ENCODE measurements at regions not wholly inside any gene's neighbourhood (a gene's known extent, or its start where the extent isn't known, plus 50 kb on each side); places are given as distances from the start of the nearest gene placed in this dataset.

DNA sequence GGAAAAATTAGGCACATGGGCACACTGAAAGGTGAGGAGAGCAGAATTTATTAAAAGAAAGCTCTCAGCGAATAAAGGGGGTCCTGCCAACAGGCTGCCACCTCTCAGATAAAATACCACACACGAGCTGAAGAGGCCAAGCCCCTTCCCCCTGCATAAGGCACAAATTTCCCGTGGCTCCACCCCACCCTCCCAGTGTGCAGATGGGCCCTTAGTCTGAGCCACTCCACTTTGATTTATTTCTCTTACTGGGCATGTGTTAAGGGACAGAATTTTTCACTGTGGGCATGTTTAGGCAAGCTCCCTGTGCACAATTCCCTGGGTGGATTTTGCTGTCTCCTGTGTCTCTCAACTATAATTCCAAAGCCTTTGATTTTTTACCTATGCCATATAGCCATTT is 409.8 kb downstream of the TBL1XR1 start:
- no peak overlapping the region for H3K9ac ChIP-seq (ENCODE audit: control insufficient read depth, extremely low read depth, insufficient read depth, low read length)

DNA sequence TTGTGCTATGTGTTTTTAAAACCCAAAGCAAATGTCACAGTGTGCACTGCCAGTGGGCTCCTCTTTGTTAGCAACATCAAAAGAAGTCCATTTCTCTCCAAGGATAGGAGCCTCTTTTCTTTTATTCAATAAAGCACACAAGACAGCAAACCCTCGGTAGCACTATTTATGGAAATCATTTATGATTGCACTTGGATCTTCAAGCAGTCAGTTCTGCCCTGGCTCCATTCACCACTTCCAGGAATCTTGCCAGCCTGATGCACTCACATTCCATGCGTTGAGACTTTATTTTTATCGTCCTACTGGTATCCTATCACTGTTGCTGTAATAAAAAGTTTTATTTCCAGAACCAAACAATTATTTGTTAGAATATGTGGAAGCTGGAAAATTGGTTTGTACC is 412.1 kb downstream of the TBL1XR1 start:
- no peaks in the 10 kb centered on the region for H3K27me3 ChIP-seq (ENCODE audit: control insufficient read depth, extremely low read depth, insufficient read depth, low read length)
- FAIRE-seq (no peak), DNase-seq (ENCODE audit: low read depth, low spot score) (no peak)
- no peak overlapping the region for H2AFZ ChIP-seq (ENCODE audit: control insufficient read depth, low read length)
- no peak for TF ChIP-seq EZH2 (IDR thresholded peaks at IDR 0.05; ENCODE audit: low read length)
- no peak for TF ChIP-seq CTCF (optimal IDR thresholded peaks at IDR 0.05 in 1 of 3, IDR thresholded peaks at IDR 0.05 in 1 of 3, conservative IDR thresholded peaks at IDR 0.05 in 1 of 3; ENCODE audit: extremely low read depth in 1 of 3, insufficient read depth in 2 of 3, low read length in 3 of 3)
- H3K27ac ChIP-seq (ENCODE audit: control insufficient read depth, insufficient read depth, low read length), result no peak overlapping the region
- no peaks in the 10 kb centered on the region for H3K36me3 ChIP-seq (ENCODE audit: control insufficient read depth in 2 of 2, extremely low read depth in 1 of 2, insufficient read depth in 2 of 2, low read length in 2 of 2)
- no peaks in the 10 kb centered on the region for H3K79me2 ChIP-seq (ENCODE audit: control insufficient read depth, insufficient read depth, low read length)
- H4K20me1 ChIP-seq (ENCODE audit: control insufficient read depth, extremely low read depth, insufficient read depth, low read length), result no peaks in the 10 kb centered on the region
- dilution Hi-C loops (cut with MboI; ENCODE audit: extremely low pct_ligation_motif_present, low sequenced_read_pairs), result no loop called here
- no peaks in the 10 kb centered on the region for H3K4me1 ChIP-seq (ENCODE audit: control insufficient read depth, extremely low read depth, insufficient read depth, low read length)
- H3K9me1 ChIP-seq (ENCODE audit: control insufficient read depth, extremely low read depth, insufficient read depth, low read length), result no peaks in the 10 kb centered on the region
- H3K9me3 ChIP-seq (ENCODE audit: control insufficient read depth, low read depth, low read length), result no peaks in the 10 kb centered on the region
- no peak overlapping the region for H3K4me3 ChIP-seq (ENCODE audit: control insufficient read depth in 2 of 3, extremely low read depth in 1 of 3, insufficient read depth in 2 of 3, low read depth in 1 of 3, low read length in 3 of 3)
- no peak overlapping the region for H3K4me2 ChIP-seq (ENCODE audit: control insufficient read depth, extremely low read depth, insufficient read depth, low read depth, low read length)
- H3K9ac ChIP-seq (ENCODE audit: control insufficient read depth, extremely low read depth, insufficient read depth, low read length), result no peak overlapping the region

More for the DNA sequence above, 409.8 kb downstream of the TBL1XR1 start:
- no peaks in the 10 kb centered on the region for H3K79me2 ChIP-seq (ENCODE audit: control insufficient read depth, insufficient read depth, low read length)
- no peak for TF ChIP-seq EZH2 (IDR thresholded peaks at IDR 0.05; ENCODE audit: low read length)
- TF ChIP-seq CTCF (optimal IDR thresholded peaks at IDR 0.05 in 1 of 3, IDR thresholded peaks at IDR 0.05 in 1 of 3, conservative IDR thresholded peaks at IDR 0.05 in 1 of 3; ENCODE audit: extremely low read depth in 1 of 3, insufficient read depth in 2 of 3, low read length in 3 of 3), result no peak
- DNase-seq (ENCODE audit: low read depth, low spot score) (no peak), FAIRE-seq (no peak)
- dilution Hi-C loops (cut with MboI; ENCODE audit: extremely low pct_ligation_motif_present, low sequenced_read_pairs), result no loop called here
- H3K27ac ChIP-seq (ENCODE audit: control insufficient read depth, insufficient read depth, low read length), result no peak overlapping the region
- H3K36me3 ChIP-seq (ENCODE audit: control insufficient read depth in 2 of 2, extremely low read depth in 1 of 2, insufficient read depth in 2 of 2, low read length in 2 of 2), result no peaks in the 10 kb centered on the region
- no peaks in the 10 kb centered on the region for H3K27me3 ChIP-seq (ENCODE audit: control insufficient read depth, extremely low read depth, insufficient read depth, low read length)
- no peak overlapping the region for H2AFZ ChIP-seq (ENCODE audit: control insufficient read depth, low read length)
- H3K9me3 ChIP-seq (ENCODE audit: control insufficient read depth, low read depth, low read length), result no peaks in the 10 kb centered on the region
- no peak overlapping the region for H3K4me2 ChIP-seq (ENCODE audit: control insufficient read depth, extremely low read depth, insufficient read depth, low read depth, low read length)
- H3K9me1 ChIP-seq (ENCODE audit: control insufficient read depth, extremely low read depth, insufficient read depth, low read length), result no peaks in the 10 kb centered on the region
- H3K4me1 ChIP-seq (ENCODE audit: control insufficient read depth, extremely low read depth, insufficient read depth, low read length), result no peaks in the 10 kb centered on the region
- H3K4me3 ChIP-seq (ENCODE audit: control insufficient read depth in 2 of 3, extremely low read depth in 1 of 3, insufficient read depth in 2 of 3, low read depth in 1 of 3, low read length in 3 of 3), result no peak overlapping the region
- H4K20me1 ChIP-seq (ENCODE audit: control insufficient read depth, extremely low read depth, insufficient read depth, low read length), result no peaks in the 10 kb centered on the region
